Lower leg skin (tissue), 4 donors: ENCODE measurements at regions not wholly inside any gene's neighbourhood (a gene's known extent, or its start where the extent isn't known, plus 50 kb on each side); places are given as distances from the start of the nearest gene placed in this dataset.

Experiments used
- DNase-seq, 2 donors: peaks; one replicate each; pipeline ENCODE4 v3.0.0-alpha.2; 2019; ENCODE audit warnings: low spot score in 2 of 2
- H3K4me3 ChIP-seq: fragments of 200-600 bp; sonication (generic); 2 replicates; pipeline ENCODE4 v1.5.1; 2017; ENCODE audit warnings: mild to moderate bottlenecking, low read depth; ENCODE audit not compliant: poor library complexity, severe bottlenecking
- CTCF ChIP-seq, 3 donors: fragments of 450-650 bp; IDR thresholded peaks; one replicate each; pipeline ENCODE4 v1.5.1; 2016; ENCODE audit warnings: antibody characterized with exemption in 3 of 3, mild to moderate bottlenecking in 3 of 3, moderate library complexity in 2 of 3
- POLR2A ChIP-seq, 2 donors: fragments of 450-650 bp; IDR thresholded peaks; one replicate each; pipeline ENCODE4 v1.6.1; 2016 to 2017; ENCODE audit warnings: antibody characterized with exemption in 2 of 2, mild to moderate bottlenecking in 1 of 2, moderate library complexity in 1 of 2
- WGBS, 2 donors: methylation state at CpG; one replicate each; pipeline ENCODE4 v1.1.5; 2018; 5-methylcytosine and 5-hydroxymethylcytosine counted together
- intact Hi-C: fragments of 100-400 bp; cut with DNase I; formaldehyde crosslinking; loops from one replicate; pipeline ENCODE4 v1.15.0; 2023; ENCODE audit warnings: low total_unique reads

GRCh38 chr20:58146746-58147140 is 81.7 kb downstream of the ANKRD60 start:
- H3K4me3 ChIP-seq = no peak overlapping the region
- intact Hi-C loops = no loop called here
- 85 to 94% methylated on average over 11 of the region's 11 CpGs for WGBS, 2 donors
- DNase-seq = peak in 1 of 2 donors; percentile 60
- TF ChIP-seq CTCF (IDR thresholded peaks at IDR 0.05) = no peak
- TF ChIP-seq POLR2A (IDR thresholded peaks at IDR 0.05) = no peak

GRCh38 chr20:58146081-58146745 is 82.2 kb downstream of the ANKRD60 start:
- H3K4me3 ChIP-seq = no peak overlapping the region
- intact Hi-C loops = no loop called here
- TF ChIP-seq POLR2A (IDR thresholded peaks at IDR 0.05) (no peak), CTCF (IDR thresholded peaks at IDR 0.05) (no peak)
- DNase-seq = peak in 1 of 2 donors; percentile 45
- WGBS, 2 donors = 40 to 52% methylated on average over 8 of the region's 8 CpGs

- TF ChIP-seq POLR2A (IDR thresholded peaks at IDR 0.05) = no peak
- no peak for TF ChIP-seq CTCF (IDR thresholded peaks at IDR 0.05)
- 83 to 89% methylated on average over 6 of the region's 6 CpGs for WGBS, 2 donors
- H3K4me3 ChIP-seq = no peak overlapping the region
- DNase-seq = peak in 1 of 2 donors; percentile 48
- intact Hi-C loops = no loop called here
These were observed 82.9 kb downstream of the ANKRD60 start for GRCh38 chr20:58145506-58146080.

GRCh38 chr20:58144096-58144495 is 84.4 kb downstream of the ANKRD60 start:
- TF ChIP-seq POLR2A (IDR thresholded peaks at IDR 0.05) = no peak
- no peak for TF ChIP-seq CTCF (IDR thresholded peaks at IDR 0.05)
- no peak overlapping the region for H3K4me3 ChIP-seq
- intact Hi-C loops = no loop called here
- WGBS, 2 donors = 87 to 93% methylated on average over 9 of the region's 9 CpGs
- DNase-seq = peak in 1 of 2 donors; percentile 54

GRCh38 chr20:58143531-58143930 is 84.9 kb downstream of the ANKRD60 start:
- peak in 1 of 2 donors; percentile 70 for DNase-seq
- no peak overlapping the region for H3K4me3 ChIP-seq
- intact Hi-C loops = no loop called here
- no peak for TF ChIP-seq CTCF (IDR thresholded peaks at IDR 0.05)
- no peak for TF ChIP-seq POLR2A (IDR thresholded peaks at IDR 0.05)

GRCh38 chr20:58142843-58143185 is 85.6 kb downstream of the ANKRD60 start:
- peak; percentile 13 to 84 for DNase-seq
- TF ChIP-seq POLR2A (IDR thresholded peaks at IDR 0.05) = no peak
- no peak for TF ChIP-seq CTCF (IDR thresholded peaks at IDR 0.05)
- intact Hi-C loops = no loop called here
- H3K4me3 ChIP-seq = no peak overlapping the region
- 95 to 99% methylated on average over 8 to 10 of the region's 10 CpGs for WGBS, 2 donors
